ENCODE measurements at regions not wholly inside any gene's neighbourhood (a gene's known extent, or its start where the extent isn't known, plus 50 kb on each side); places are given as distances from the start of the nearest gene placed in this dataset.

GRCh38 chr4:181213551-181213950 is 1029.7 kb upstream of the TENM3 start:
- no peak overlapping the region for H3K27ac ChIP-seq (ENCODE audit: low read depth, low read length)
- no peak overlapping the region for H2AFZ ChIP-seq (ENCODE audit: low read depth, low read length, poor library complexity, severe bottlenecking)
- BruUV-seq (replicated peaks) = no TSS peak
- H3K27me3 ChIP-seq (ENCODE audit: insufficient read depth, low read length) = no peaks in the 10 kb centered on the region
- H4K20me1 ChIP-seq (ENCODE audit: insufficient read depth) = no peaks in the 10 kb centered on the region
- H3K9me2 ChIP-seq (ENCODE audit: insufficient read depth) = no peaks in the 10 kb centered on the region
- ATAC-seq = no peak
- no peaks in the 10 kb centered on the region for H3K9me3 ChIP-seq (ENCODE audit: control insufficient read depth in 1 of 2, insufficient read depth in 1 of 2, low read depth in 1 of 2, low read length in 2 of 2)
- no peak for TF ChIP-seq CTCF (IDR thresholded peaks at IDR 0.05 in 2 of 3, conservative IDR thresholded peaks at IDR 0.05 in 1 of 3; ENCODE audit: borderline replicate concordance in 1 of 3, insufficient read depth in 1 of 3, low read depth in 2 of 3, low read length in 2 of 3)
- TF ChIP-seq EGR1 (IDR thresholded peaks at IDR 0.05; ENCODE audit: low read depth) = no peak
- TF ChIP-seq ZFX (IDR thresholded peaks at IDR 0.05) = no peak
- no peak for TF ChIP-seq ATF3 (IDR thresholded peaks at IDR 0.05)
- no peak for TF ChIP-seq YY1 (IDR thresholded peaks at IDR 0.05; ENCODE audit: extremely low read depth, insufficient replicate concordance, low read depth, low read length)
- TF ChIP-seq POLR2A (IDR thresholded peaks at IDR 0.05; ENCODE audit: borderline replicate concordance, extremely low read depth, insufficient read depth, insufficient read length) = no peak
- TF ChIP-seq MAX (IDR thresholded peaks at IDR 0.05) = no peak
- TF ChIP-seq ELF1 (IDR thresholded peaks at IDR 0.05; ENCODE audit: borderline replicate concordance, low read depth) = no peak
- no peak for TF ChIP-seq SIN3A (IDR thresholded peaks at IDR 0.05; ENCODE audit: low read depth)
- TF ChIP-seq ZBTB33 (IDR thresholded peaks at IDR 0.05; ENCODE audit: extremely low read depth, insufficient replicate concordance, low read length) = no peak
- no peak for TF ChIP-seq TCF7L2 (IDR thresholded peaks at IDR 0.05; ENCODE audit: borderline replicate concordance, extremely low read depth, insufficient read depth, insufficient read length)
- TF ChIP-seq REST (IDR thresholded peaks at IDR 0.05; ENCODE audit: low read depth) = no peak
- TF ChIP-seq EZH2phosphoT487 (IDR thresholded peaks at IDR 0.05; ENCODE audit: borderline replicate concordance) = no peak
- TF ChIP-seq RAD21 (IDR thresholded peaks at IDR 0.05; ENCODE audit: low read depth) = no peak
- no peak for TF ChIP-seq EZH2 (IDR thresholded peaks at IDR 0.05)
- TF ChIP-seq SRF (IDR thresholded peaks at IDR 0.05; ENCODE audit: low read depth) = no peak
- TF ChIP-seq JUND (IDR thresholded peaks at IDR 0.05) = no peak
- TF ChIP-seq ZNF274 (IDR thresholded peaks at IDR 0.05; ENCODE audit: low read depth, low read length) = no peak
- no peak for TF ChIP-seq SP1 (IDR thresholded peaks at IDR 0.05; ENCODE audit: low read depth)
- TF ChIP-seq CEBPB (IDR thresholded peaks at IDR 0.05; ENCODE audit: low read depth) = no peak
- H3K36me3 ChIP-seq (ENCODE audit: control insufficient read depth in 1 of 2, insufficient read depth in 2 of 2, low read length in 2 of 2) = no peaks in the 10 kb centered on the region
- intact Hi-C loops (cut with micrococcal nuclease) = no loop called here
- no peak overlapping the region for H3K4me2 ChIP-seq (ENCODE audit: low read length)
- no peaks in the 10 kb centered on the region for H3K79me2 ChIP-seq (ENCODE audit: insufficient read depth, low read length)
- ChIA-PET POLR2A (no interaction called here), CTCF (no interaction called here), RAD21 (ENCODE audit: low non-redundant PET in 1 of 2, low total read pairs in 2 of 2, uncharacterized antibody in 2 of 2, unreplicated experiment in 2 of 2) (no interaction called here)
- H3K4me1 ChIP-seq (ENCODE audit: control insufficient read depth in 1 of 2, insufficient read depth in 2 of 2, low read length in 2 of 2) = no peaks in the 10 kb centered on the region
- no peak overlapping the region for H3K4me3 ChIP-seq (replicated peaks in 1 of 2; ENCODE audit: low read depth in 1 of 2, low read length in 2 of 2)
- DNase-seq (ENCODE audit: low read depth, low spot score) = no peak
- no peak overlapping the region for H3K9ac ChIP-seq (ENCODE audit: low read length)

Measured in HCT116 (cell line).